ENCODE measurements at regions not wholly inside any gene's neighbourhood (a gene's known extent, or its start where the extent isn't known, plus 50 kb on each side); places are given as distances from the start of the nearest gene placed in this dataset.
"Not testable (repeated sequence)": the region's sequence is repeated elsewhere in the genome, so short reads cannot be mapped to it uniquely, and the experiment has no call there.

DNA sequence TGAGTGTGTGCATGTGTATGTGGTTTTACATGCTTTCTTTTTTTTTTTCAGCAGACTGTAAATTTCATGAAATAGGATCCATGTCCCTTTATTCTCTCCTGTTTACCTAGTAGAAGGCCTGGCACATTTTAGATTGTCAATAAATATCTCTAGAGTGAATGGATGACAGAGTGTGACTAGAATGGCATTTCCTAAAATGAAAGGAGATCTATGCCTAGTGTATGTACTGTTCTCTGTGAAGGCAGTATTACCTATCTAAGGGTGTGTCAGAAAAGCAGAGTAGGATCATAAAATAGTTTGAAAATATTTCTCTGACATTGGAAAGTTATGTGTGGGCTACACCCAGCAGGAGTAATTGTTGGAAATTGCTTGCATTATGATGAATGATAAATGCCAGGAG is 1876.0 kb upstream of the C9orf72 start (continued):
- TF ChIP-seq USF1 (IDR thresholded peaks at IDR 0.05; ENCODE audit: borderline replicate concordance, extremely low read length, insufficient read depth, low read depth, low read length) (no peak), CHD2 (IDR thresholded peaks at IDR 0.05; ENCODE audit: borderline replicate concordance, low read depth, low read length) (no peak)

DNA sequence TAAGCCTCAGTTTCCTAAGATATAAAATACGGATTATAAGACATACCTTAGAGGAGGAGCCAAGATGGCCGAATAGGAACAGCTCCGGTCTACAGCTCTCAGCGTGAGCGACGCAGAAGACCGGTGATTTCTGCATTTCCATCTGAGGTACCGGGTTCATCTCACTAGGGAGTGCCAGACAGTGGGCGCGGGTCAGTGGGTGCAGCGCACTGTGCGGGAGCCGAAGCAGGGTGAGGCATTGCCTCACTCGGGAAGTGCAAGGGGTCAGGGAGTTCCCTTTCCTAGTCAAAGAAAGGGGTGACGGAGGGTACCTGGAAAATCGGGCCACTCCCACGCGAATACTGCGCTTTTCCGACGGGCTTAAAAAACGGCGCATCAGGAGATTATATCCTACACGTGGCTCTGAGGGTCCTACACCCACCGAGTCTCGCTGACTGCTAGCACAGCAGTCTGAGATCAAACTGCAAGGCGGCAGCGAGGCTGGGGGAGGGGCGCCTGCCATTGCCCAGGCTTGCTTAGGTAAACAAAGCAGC is 1877.1 kb upstream of the C9orf72 start:
- FAIRE-seq; H3K9ac ChIP-seq (ENCODE audit: control insufficient read depth, insufficient read depth, low read length); H3K27ac ChIP-seq (ENCODE audit: control insufficient read depth, insufficient read depth); SMC1A ChIA-PET (ENCODE audit: uncharacterized antibody, unreplicated experiment); H2AFZ ChIP-seq (ENCODE audit: control insufficient read depth, low read depth, low read length); H3K27me3 ChIP-seq (replicated peaks in 1 of 2; ENCODE audit: control insufficient read depth in 2 of 2, insufficient read depth in 2 of 2, low read length in 1 of 2); BruUV-seq (replicated peaks); POLR2A ChIA-PET; H3K36me3 ChIP-seq (ENCODE audit: control insufficient read depth in 2 of 2, insufficient read depth in 2 of 2, low read length in 1 of 2); RAD21 ChIA-PET (ENCODE audit: unreplicated experiment); H3K79me2 ChIP-seq (ENCODE audit: control insufficient read depth, insufficient read depth, low read length); H3K4me1 ChIP-seq (ENCODE audit: control insufficient read depth, insufficient read depth, low read length); H3K9me3 ChIP-seq (replicated peaks; ENCODE audit: control insufficient read depth, insufficient read depth, low read length); in situ Hi-C loops (cut with MboI); CTCF ChIA-PET; H3K4me2 ChIP-seq (ENCODE audit: control insufficient read depth, insufficient read depth); H3K4me3 ChIP-seq; ATAC-seq; H4K20me1 ChIP-seq (ENCODE audit: control insufficient read depth, insufficient read depth); intact Hi-C loops (cut with micrococcal nuclease; ENCODE audit: unreplicated experiment); DNase-seq (ENCODE audit: low read depth, low spot score): not testable (repeated sequence)
- 53% methylated on average over 25 of the region's 29 CpGs for WGBS (ENCODE audit: insufficient coverage, insufficient replicate concordance, low lambda C conversion rate, missing lambda C conversion rate)

DNA sequence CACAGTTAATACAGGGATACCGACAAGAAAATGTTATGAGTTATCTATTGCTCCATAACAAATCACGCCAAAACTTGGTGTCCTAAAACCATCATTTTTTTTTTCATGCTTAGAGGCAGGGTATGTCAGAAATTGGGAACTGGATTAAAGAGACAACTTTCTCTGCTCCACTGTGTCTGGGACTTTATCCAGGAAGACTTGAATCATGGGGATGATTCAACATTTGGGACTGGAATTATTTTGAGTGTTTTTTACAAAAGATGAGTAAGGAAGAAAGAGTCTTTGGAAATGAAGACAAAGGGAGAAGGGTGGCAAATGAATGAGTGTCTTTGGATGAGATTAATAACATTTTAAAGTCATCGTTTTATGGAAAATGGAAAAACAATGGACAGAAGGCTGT is 1883.7 kb upstream of the C9orf72 start:
- ChIA-PET RAD21 (ENCODE audit: unreplicated experiment) (no interaction called here), SMC1A (ENCODE audit: uncharacterized antibody, unreplicated experiment) (no interaction called here), CTCF (no interaction called here), POLR2A (no interaction called here)
- Histone ChIP-seq H3K4me3 (no peak overlapping the region), H4K20me1 (ENCODE audit: control insufficient read depth, insufficient read depth) (no peaks in the 10 kb centered on the region), H3K4me2 (ENCODE audit: control insufficient read depth, insufficient read depth) (no peak overlapping the region), H3K27ac (ENCODE audit: control insufficient read depth, insufficient read depth) (no peak overlapping the region), H2AFZ (ENCODE audit: control insufficient read depth, low read depth, low read length) (no peak overlapping the region), H3K79me2 (ENCODE audit: control insufficient read depth, insufficient read depth, low read length) (no peaks in the 10 kb centered on the region), H3K4me1 (ENCODE audit: control insufficient read depth, insufficient read depth, low read length) (no peaks in the 10 kb centered on the region), H3K27me3 (replicated peaks in 1 of 2; ENCODE audit: control insufficient read depth in 2 of 2, insufficient read depth in 2 of 2, low read length in 1 of 2) (no peaks in the 10 kb centered on the region), H3K9ac (ENCODE audit: control insufficient read depth, insufficient read depth, low read length) (no peak overlapping the region), H3K36me3 (ENCODE audit: control insufficient read depth in 2 of 2, insufficient read depth in 2 of 2, low read length in 1 of 2) (no peaks in the 10 kb centered on the region), H3K9me3 (replicated peaks; ENCODE audit: control insufficient read depth, insufficient read depth, low read length) (no peaks in the 10 kb centered on the region)
- BruUV-seq (replicated peaks), result no TSS peak
- 62% methylated on average over 3 of the region's 3 CpGs for WGBS (ENCODE audit: insufficient coverage, insufficient replicate concordance, low lambda C conversion rate, missing lambda C conversion rate)
- intact Hi-C loops (cut with micrococcal nuclease; ENCODE audit: unreplicated experiment) (no loop called here), in situ Hi-C loops (cut with MboI) (no loop called here)
- ATAC-seq (no peak), DNase-seq (ENCODE audit: low read depth, low spot score) (no peak), FAIRE-seq (no peak)
- TF ChIP-seq CREB1 (IDR thresholded peaks at IDR 0.05; ENCODE audit: low read depth), result no peak
- no peak for TF ChIP-seq EZH2 (IDR thresholded peaks at IDR 0.05; ENCODE audit: borderline replicate concordance, control insufficient read depth, low read depth, low read length)
- no peak for TF ChIP-seq SREBF1 (IDR thresholded peaks at IDR 0.05; ENCODE audit: low read length)
- no peak for TF ChIP-seq CHD1 (IDR thresholded peaks at IDR 0.05; ENCODE audit: low read depth, low read length)
- TF ChIP-seq RB1 (IDR thresholded peaks at IDR 0.05; ENCODE audit: borderline replicate concordance), result no peak
- TF ChIP-seq, protein P1, sequence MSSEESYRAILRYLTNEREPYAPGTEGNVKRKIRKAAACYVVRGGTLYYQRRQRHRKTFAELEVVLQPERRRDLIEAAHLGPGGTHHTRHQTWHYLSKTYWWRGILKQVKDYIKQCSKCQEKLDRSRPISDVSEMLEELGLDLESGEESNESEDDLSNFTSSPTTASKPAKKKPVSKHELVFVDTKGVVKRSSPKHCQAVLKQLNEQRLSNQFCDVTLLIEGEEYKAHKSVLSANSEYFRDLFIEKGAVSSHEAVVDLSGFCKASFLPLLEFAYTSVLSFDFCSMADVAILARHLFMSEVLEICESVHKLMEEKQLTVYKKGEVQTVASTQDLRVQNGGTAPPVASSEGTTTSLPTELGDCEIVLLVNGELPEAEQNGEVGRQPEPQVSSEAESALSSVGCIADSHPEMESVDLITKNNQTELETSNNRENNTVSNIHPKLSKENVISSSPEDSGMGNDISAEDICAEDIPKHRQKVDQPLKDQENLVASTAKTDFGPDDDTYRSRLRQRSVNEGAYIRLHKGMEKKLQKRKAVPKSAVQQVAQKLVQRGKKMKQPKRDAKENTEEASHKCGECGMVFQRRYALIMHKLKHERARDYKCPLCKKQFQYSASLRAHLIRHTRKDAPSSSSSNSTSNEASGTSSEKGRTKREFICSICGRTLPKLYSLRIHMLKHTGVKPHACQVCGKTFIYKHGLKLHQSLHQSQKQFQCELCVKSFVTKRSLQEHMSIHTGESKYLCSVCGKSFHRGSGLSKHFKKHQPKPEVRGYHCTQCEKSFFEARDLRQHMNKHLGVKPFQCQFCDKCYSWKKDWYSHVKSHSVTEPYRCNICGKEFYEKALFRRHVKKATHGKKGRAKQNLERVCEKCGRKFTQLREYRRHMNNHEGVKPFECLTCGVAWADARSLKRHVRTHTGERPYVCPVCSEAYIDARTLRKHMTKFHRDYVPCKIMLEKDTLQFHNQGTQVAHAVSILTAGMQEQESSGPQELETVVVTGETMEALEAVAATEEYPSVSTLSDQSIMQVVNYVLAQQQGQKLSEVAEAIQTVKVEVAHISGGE (CRISPR knock-in tag; IDR thresholded peaks at IDR 0.05), result no peak
- TF ChIP-seq SREBF2 (IDR thresholded peaks at IDR 0.05; ENCODE audit: low read length), result no peak
- no peak for TF ChIP-seq CBX3 (IDR thresholded peaks at IDR 0.05; ENCODE audit: borderline replicate concordance, low read depth)
- no peak for TF ChIP-seq TCF3 (IDR thresholded peaks at IDR 0.05; ENCODE audit: borderline replicate concordance, insufficient read depth, low read depth, low read length)
- no peak for TF ChIP-seq NR2C2 (IDR thresholded peaks at IDR 0.05; ENCODE audit: borderline replicate concordance, control insufficient read depth, insufficient read length, low read depth)
